Sciatic nerve (tissue), 2 donors: ENCODE measurements at regions not wholly inside any gene's neighbourhood (a gene's known extent, or its start where the extent isn't known, plus 50 kb on each side); places are given as distances from the start of the nearest gene placed in this dataset.
"Not testable (repeated sequence)": the region's sequence is repeated elsewhere in the genome, so short reads cannot be mapped to it uniquely, and the experiment has no call there.

ENCODE experiments used
- ATAC-seq: fragments of 200-7000 bp; cut with Tn5 transposase; one replicate; pipeline ENCODE4 v1.9.1; 2020; ENCODE audit warnings: mild to moderate bottlenecking, moderate library complexity
- DNase-seq: peaks from one replicate; pipeline ENCODE4 v3.0.0-alpha.2; 2020; ENCODE audit warnings: low spot score
- intact Hi-C: fragments of 100-400 bp; cut with DNase I; formaldehyde crosslinking; loops from one replicate; pipeline ENCODE4 v1.14.2; 2022
- donor health status: DM: no; HTN: no; CAD: no.
- donor health status: DM: no; HTN: no; CAD: no.

DNA sequence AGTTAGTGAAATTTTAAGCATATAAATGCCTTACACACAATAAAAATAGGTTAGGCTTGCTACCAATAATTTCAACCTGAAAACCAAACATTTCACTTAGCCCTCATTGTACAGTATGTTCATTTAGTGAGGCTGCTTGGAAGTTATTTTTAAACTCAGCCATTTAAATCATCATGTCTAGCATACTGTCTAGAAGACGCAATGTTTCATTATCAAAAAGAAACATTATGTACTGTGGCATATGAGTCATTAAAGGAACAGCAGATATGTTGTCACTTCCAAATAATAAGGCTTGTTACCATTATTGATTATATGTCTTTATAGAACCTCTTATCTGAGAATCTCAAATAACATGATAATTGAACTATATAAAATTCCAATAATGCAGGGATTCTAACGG lies 304.7 kb downstream of the RMST start:
- intact Hi-C loops = no loop called here
- ATAC-seq (no peak), DNase-seq (no peak)

DNA sequence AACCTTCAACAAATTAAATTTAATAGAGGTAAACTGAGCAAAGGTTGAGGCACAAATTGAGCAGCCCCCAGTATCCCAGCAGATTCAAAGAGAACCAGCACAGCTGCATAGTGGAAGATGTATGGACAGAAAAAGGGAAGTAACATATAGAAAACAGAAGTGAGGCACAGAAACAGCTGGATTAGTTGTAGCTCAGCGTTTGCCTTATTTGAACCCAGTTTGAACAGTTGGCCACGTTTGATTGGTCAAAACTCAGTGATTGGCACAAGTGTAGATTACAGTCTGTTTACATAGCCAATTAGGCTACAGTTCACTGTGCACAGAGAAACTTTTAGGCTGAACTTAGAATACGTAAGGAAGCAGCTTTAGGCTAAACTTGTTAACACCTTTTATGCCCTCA lies 315.5 kb downstream of the RMST start:
- ATAC-seq = no peak
- intact Hi-C loops = no loop called here
- no peak for DNase-seq

DNA sequence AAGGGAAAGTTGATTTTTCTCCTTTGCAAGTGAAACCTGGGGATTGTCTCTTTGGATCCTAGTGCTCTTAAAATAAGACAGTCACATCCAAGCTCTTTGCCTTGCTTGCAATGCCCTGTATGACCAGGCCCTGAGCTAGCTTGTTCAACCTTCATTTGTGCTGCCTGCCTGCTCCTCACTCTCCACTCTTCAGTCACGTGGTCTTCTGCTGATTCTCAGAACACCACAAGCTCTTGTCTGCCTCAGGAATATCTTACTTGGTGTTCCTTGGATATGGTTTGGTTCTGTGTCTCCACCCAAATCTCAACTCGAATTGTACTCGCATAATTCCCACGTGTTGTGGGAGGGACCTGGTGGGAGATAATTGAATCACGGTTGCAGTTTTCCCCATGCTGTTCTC lies 318.7 kb downstream of the RMST start:
- DNase-seq (no peak), ATAC-seq (no peak)
- intact Hi-C loops = no loop called here

DNA sequence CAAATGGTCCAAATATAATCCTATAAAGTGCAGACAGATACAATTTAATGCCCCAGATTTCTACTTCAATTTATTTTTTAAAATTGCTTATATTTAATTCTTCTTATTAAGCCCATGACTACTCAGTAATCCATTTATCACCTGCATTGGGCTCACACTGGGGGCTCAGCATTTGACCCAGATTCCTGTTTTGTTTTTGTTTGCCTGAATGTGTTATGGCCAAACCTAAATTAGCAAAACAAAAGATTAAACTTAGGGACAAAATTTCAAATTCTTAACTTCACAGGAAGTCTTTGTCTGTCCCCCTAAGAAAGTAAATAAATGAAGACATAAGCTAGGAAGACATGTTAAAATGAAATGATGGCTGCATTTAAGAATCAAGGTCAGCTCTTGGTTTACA lies 322.3 kb downstream of the RMST start:
- intact Hi-C loops = no loop called here
- DNase-seq (no peak), ATAC-seq (no peak)

DNA sequence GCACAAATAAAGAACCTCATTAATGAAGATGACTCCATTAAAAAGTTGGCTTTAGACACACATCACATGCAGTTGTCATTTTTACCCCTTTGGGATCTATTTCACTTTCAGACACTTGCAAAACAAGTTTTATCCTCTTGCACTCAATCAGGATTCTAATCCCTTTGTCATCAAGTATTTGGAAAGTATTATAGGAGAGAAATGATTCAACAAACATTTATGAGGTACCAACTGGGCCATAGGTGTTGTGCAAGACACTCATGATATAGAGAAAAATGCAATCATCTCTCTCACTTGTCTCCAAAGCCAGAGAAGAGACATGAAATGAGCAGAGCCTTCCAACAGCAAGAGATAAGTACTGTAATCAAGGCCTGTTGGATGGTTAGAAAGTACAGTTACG lies 327.7 kb downstream of the RMST start:
- intact Hi-C loops = no loop called here

DNA sequence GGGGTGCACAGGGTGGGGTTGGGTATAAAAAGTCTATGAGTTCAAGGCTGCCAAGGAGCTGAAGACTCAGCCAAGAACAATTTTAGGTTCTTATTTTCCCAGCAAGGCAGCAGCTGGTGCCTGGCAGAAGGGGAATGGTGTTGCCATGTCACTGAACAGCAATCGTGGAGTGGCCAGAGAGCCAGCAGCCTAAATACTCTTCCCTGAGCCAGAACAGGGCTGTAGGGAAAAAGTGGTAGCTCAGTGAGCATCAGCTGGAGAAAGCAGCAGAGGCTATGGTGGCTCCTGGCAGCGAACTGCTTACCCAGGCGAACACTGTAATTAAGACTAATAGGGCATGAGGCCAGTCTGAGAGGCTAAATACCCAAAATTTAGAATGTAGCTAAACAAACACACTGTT lies 334.9 kb downstream of the RMST start:
- DNase-seq (no peak), ATAC-seq (no peak)
- intact Hi-C loops = no loop called here

More for the DNA sequence above, 327.7 kb downstream of the RMST start:
- ATAC-seq (no peak), DNase-seq (no peak)

DNA sequence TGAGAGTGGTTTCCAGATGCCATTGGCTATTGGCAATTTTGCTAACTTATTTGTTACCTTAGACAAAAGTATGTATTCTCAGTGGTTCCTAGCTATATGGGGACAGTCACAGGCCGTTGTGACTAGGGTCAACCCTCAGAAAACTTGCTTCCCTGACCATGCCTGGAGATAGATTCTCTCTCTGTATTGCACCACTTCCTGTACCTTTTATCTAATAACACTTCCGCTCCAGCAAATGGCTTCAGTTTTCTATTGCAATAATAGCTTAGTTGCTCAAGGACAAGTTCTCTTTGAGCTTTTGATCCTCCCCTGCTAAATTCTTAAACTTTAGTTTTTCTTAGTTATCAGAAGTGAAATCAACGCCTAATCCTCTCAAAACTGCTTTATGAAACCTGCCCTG lies 338.0 kb downstream of the RMST start:
- no peak for ATAC-seq
- intact Hi-C loops = no loop called here
- no peak for DNase-seq

DNA sequence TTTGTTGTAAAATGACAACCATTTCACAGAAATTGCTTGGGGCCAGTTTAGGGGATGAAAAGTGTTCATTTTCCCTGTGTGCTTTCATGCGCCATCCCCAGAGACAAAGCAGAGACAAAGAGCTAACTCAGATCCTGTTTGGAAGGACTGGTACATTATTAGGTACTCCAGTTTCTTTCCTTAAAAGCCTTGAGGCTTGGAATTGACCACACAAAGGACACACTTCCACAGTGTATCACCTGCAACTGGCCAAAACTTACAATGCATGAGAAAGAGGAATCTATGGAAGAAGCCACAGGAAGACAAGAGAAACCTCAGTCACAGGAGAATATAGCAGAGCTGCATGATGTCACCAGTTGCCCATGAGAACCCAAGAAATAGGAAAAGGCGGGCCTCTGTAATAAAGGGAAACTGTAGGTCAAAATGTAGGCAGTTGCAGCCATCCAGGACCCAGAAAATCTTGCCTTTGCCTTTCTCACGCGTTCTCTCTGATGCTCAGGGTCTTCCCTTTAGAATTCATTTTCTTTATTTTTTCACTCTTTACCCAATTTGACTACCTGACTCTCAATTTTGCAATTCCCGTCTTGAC lies 339.0 kb downstream of the RMST start:
- ATAC-seq = no peak
- intact Hi-C loops = no loop called here
- no peak for DNase-seq

DNA sequence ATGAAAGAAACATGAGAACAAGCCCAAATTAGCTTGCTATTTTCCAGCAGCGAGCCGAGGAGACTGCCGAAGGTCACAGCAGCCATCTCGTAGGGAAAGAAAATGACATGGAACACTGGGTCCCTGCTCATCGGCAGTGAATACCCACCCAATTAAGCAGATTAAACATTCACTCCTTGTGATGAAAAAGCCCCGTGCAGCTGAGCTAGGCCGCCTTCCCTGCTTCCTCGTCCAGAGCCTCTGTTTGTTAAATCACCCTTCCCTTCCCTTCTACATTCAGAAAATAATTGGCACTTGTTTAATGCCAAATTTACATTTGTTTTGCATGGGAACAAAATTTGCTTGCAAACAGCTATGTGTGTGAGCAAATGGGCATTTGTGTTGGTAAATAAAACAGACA lies 342.5 kb downstream of the RMST start:
- intact Hi-C loops = no loop called here

DNA sequence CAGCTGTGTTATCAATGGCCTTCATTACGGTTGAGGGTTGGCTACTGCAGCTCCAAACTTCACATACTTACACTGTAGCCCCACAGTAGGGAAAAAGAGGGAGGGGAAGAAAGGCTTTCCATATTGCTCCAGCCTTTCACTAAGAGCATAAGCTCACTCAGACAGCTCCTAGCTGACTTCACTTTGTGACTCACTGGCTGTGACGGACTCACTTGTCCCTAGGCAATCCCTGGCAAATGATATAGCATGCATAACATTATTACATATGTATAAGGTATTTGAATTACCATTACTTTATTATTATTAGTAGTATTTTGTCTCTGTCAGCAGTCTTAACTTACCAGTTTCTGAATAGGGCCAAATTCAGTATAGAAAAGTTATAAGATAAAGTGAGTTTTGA lies 350.7 kb downstream of the RMST start:
- DNase-seq (no peak), ATAC-seq (no peak)
- intact Hi-C loops = no loop called here

More for the DNA sequence above, 342.5 kb downstream of the RMST start:
- DNase-seq (no peak), ATAC-seq (no peak)

DNA sequence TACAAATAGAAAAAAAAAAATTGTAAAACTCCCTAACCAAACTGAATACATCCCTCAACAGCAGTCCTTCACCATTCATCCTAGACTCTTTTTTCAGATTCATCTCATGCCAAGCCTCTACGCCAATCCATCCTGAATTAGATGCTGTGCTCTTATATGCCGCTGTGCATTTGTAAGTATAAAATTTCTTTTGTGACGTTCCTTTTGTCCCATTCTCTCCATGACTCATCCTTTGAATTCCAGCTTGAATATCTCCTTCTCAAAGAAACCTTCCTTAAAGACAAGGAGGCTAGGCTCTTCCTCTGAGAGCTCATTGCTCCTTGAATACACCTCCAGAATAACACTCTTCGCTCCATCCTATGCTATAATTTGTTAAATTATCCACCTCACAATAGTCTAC lies 359.2 kb downstream of the RMST start:
- ATAC-seq = no peak
- intact Hi-C loops = no loop called here
- no peak for DNase-seq

DNA sequence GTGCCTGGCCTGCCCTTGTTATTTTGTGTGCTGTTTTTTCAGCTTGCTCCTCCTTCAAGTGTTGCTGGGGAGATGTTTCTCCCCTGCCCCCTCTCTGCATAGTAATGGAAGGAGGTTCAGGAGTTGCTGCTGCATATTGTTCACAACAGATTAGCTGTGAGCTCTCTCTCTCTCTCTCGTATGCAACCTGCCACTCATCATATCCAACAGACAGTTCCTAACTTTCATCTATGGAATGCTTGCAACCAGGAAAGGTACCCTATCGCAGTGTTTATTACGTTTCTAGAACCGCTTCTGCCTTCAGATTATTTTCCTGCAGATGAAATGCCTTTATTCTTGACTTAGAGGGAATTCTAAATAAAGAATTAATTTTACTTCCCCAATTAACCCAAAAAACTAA lies 372.9 kb downstream of the RMST start:
- DNase-seq = no peak
- intact Hi-C loops = no loop called here

DNA sequence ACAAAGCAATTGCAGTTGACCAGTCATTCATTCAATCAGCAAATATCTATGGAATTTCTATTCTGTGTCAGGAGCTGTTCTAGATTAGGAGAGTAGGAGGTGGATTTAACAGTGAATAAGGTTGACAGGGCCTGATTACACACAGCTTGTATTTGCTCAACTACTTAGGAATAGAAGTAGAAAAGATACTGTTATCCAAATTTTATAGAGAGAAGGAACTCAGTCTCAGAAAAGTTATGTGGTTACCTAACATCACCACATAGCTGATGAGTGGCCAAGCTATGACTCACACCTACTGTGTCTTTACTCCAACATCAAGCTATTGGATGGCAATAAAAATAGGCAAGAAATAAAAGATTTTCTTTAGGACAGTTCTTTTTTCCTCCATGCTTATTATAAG lies 374.8 kb downstream of the RMST start:
- ATAC-seq (no peak), DNase-seq (no peak)
- intact Hi-C loops = no loop called here

More for the DNA sequence above, 372.9 kb downstream of the RMST start:
- ATAC-seq = no peak

DNA sequence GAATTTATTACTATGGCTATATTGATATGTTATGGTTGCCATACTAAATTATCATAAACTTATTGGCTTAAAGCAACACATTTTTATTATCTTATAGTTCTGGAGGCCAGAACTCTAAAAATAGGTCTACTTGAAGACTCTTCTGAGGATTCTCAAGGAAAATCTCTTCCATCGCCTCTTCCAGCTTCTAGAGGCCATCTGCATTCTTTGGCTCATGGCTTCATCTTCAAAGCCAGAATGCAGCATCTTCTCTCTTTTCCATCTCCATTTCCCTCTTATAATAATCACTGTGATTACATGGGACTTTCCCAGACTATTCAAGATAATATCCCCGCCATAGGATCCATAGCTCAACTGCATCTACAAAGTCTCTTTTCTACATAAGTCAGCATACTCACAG lies 385.4 kb downstream of the RMST start:
- ATAC-seq = no peak
- DNase-seq = no peak
- intact Hi-C loops = no loop called here

DNA sequence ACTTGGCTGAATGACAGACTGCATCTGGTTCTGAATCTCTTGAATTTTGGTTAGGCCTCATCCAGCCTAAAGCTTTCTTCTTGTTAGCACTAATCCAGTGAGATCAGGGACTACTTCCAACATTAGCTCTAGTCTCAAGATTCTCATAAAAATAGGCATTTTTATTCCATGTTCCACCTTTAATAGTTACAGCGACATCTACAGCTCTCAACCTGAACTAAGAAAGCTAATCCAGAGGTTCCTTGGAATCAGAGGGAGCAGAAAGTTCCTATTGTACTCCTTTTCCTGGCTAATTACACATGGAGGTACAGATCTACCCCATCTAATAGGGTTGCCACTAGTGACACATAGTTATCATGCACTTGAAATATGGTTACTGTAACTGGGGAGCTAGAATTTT lies 391.9 kb downstream of the RMST start:
- intact Hi-C loops = no loop called here
- DNase-seq (no peak), ATAC-seq (no peak)

DNA sequence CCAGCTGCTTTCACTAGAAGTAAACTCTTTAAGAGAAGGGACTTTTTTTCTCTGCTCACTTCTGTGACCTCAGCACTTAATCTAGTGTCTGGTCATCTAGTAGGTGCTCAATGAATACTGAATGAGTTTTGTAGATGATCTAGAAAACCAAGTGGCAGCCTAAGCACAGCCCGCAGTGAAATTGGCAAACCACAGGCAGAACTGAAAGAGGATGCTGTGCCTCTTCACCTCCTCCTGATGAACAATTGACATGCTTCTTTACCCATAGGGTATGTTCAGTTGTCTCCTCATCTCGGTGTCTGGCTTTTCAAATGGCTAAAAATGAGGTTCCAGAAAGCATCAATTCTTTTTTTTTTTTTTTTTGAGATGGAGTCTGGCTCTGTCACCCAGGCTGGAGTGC lies 399.5 kb downstream of the RMST start:
- intact Hi-C loops = no loop called here
- ATAC-seq (no peak), DNase-seq (no peak)

DNA sequence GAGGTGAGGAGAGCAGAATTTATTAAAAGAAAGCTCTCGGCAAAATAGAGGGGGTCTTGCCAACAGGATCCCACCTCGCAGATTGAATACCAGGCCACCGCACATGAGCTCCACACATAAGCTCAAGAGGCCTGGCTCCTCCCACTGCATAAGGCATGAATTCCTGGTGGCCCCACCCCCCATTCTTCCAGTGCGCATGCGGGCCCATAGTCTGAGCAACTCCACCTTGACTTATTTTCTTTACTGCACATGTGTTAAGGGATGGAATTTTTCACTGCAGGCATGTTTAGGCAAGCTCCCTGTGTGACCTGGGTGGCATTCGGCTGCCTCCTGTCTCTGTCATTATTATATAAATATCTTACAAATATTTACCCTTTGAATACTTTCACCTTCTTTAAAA lies 412.5 kb downstream of the RMST start:
- intact Hi-C loops = no loop called here
- no peak for ATAC-seq
- no peak for DNase-seq

DNA sequence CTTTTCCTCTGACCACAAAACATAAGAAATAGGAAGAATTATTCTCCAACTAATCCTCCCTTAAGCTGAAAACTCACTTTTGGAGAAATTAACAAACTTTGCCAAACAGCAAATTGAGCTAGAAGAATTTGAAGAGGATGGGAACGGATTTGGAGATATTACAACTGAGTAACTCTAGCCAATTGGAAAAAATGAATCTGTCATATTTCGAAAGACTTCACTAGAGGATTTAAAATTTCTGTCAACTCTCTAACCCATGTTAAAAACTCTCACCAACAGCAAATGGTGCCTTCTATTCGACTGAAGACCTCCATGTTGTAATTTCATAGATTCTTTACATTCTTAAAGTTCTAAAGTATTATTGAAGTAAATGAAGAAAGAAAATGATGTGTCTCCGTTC lies 414.2 kb downstream of the RMST start:
- ATAC-seq (no peak), DNase-seq (no peak)
- intact Hi-C loops = no loop called here

DNA sequence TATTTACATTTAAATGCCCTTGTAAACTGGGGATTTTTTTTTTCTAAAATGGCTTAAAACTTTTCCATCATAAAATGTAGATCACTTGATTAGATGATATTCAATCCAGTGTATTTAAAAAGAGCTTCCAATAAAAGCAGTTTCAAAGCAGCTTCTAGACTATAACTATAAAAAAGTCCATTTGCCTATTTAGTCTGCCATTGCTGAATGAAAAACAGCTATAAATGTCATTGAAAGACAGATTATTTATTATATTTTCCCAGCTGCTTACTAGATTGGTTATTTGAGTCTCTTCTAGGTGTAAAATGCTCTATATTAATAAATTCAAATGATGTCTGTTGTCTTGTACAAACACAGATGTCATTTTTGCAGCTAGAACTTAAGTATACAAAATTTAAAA lies 414.8 kb downstream of the RMST start:
- intact Hi-C loops = no loop called here
- ATAC-seq (no peak), DNase-seq (no peak)

DNA sequence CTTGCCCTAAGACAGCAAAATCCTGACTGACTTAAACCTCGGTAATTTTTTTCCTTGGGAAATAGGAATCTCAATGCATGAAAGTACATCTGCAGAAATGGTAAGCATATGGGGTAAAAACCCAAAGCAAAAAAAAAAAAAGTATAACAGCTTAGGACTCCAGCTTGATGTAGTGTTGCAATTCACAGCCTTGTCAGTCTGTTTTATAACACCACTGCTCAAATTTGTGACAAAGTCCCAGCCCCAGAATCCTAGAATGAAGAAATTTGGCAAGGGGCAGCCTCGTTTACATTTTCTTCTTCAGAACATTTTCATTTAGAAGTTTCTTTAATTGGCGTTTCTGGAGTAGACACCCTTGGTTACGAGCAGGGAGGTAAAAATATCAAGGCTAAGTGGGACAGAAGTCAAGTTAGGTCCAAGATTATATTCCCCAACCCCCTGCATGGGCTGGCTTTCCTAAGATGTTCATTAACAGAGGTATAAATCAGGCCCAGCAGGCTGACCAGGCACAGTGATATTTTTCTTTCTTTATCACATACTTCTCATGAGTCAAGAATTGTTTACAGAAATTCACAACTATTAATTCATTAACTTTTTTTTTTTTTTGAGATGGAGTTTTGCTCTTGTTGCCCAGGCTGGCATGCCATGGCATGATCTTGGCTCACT lies 424.0 kb downstream of the RMST start:
- DNase-seq = no peak
- intact Hi-C loops = no loop called here
- no peak for ATAC-seq

DNA sequence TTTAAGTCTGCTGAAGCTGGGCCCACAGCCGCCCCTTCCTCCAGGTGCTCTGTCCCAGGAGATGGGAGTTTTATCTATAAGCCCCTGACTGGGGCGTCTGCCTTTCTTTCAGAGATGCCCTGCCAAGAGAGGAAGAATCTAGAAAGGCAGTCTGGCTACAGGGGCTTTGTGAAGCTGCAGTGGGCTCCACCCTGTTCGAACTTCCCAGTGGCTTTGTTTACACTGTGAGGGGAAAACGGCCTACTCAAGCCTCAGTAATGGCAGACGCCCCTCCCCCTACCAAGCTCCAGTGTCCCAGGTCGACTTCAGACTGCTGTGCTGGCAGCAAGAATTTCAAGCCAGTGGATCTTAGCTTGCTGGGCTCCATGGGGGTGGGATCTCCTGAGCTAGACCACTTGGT lies 435.3 kb downstream of the RMST start:
- ATAC-seq, DNase-seq, intact Hi-C loops: not testable (repeated sequence)
